ENCODE measurements at regions not wholly inside any gene's neighbourhood (a gene's known extent, or its start where the extent isn't known, plus 50 kb on each side); places are given as distances from the start of the nearest gene placed in this dataset.
A peak's percentile ranks its signal among the peaks of the same experiment; 100 is the strongest.

- ChIA-PET POLR2A (interaction anchor here (0.6 kb wide), 1 partner anchor 197 kb away, joined by 5 read pairs; no protein-coding TSS in a partner anchor), RAD21 (ENCODE audit: low non-redundant PET in 1 of 2, low total read pairs in 2 of 2, uncharacterized antibody in 2 of 2, unreplicated experiment in 2 of 2) (no interaction called here), CTCF (interaction anchor here (1.5 to 1.9 kb wide), 2 partner anchors 223 to 288 kb away, joined by 4 to 5 read pairs; no protein-coding TSS in a partner anchor)
- H3K4me1 ChIP-seq (ENCODE audit: control insufficient read depth in 1 of 2, insufficient read depth in 2 of 2, low read length in 2 of 2), result peaks cover 3 to 37% of the 10 kb centered on the region in 2 experiments; a peak in 3 of 4 replicates
- no peaks in the 10 kb centered on the region for H3K9me2 ChIP-seq (ENCODE audit: insufficient read depth)
- no peak overlapping the region for H2AFZ ChIP-seq (ENCODE audit: low read depth, low read length, poor library complexity, severe bottlenecking)
- no peak overlapping the region for H3K27ac ChIP-seq (ENCODE audit: low read depth, low read length)
- H3K27me3 ChIP-seq (ENCODE audit: insufficient read depth, low read length), result no peaks in the 10 kb centered on the region
- no peak overlapping the region for H3K4me2 ChIP-seq (ENCODE audit: low read length)
- no peak overlapping the region for H3K4me3 ChIP-seq (replicated peaks in 1 of 2; ENCODE audit: low read depth in 1 of 2, low read length in 2 of 2)
- H3K9ac ChIP-seq (ENCODE audit: low read length), result no peak overlapping the region
- intact Hi-C loops (cut with micrococcal nuclease), result no loop called here
- BruUV-seq (replicated peaks), result no TSS peak
- DNase-seq (ENCODE audit: low read depth, low spot score) (no peak), ATAC-seq (no peak)
- H4K20me1 ChIP-seq (ENCODE audit: insufficient read depth), result no peaks in the 10 kb centered on the region
- TF ChIP-seq JUND (IDR thresholded peaks at IDR 0.05) (no peak), CEBPB (IDR thresholded peaks at IDR 0.05; ENCODE audit: low read depth) (no peak), SRF (IDR thresholded peaks at IDR 0.05; ENCODE audit: low read depth) (no peak)
- no peaks in the 10 kb centered on the region for H3K79me2 ChIP-seq (ENCODE audit: insufficient read depth, low read length)
- H3K9me3 ChIP-seq (ENCODE audit: control insufficient read depth in 1 of 2, insufficient read depth in 1 of 2, low read depth in 1 of 2, low read length in 2 of 2), result no peaks in the 10 kb centered on the region
- H3K36me3 ChIP-seq (ENCODE audit: control insufficient read depth in 1 of 2, insufficient read depth in 2 of 2, low read length in 2 of 2), result no peaks in the 10 kb centered on the region
Observed at GRCh38 chr11:69907611-69908010, 88.4 kb upstream of the FGF3 start.

GRCh38 chr11:69908511-69909220 is 89.5 kb upstream of the FGF3 start:
- H3K36me3 ChIP-seq (ENCODE audit: control insufficient read depth in 1 of 2, insufficient read depth in 2 of 2, low read length in 2 of 2), result no peaks in the 10 kb centered on the region
- H3K4me2 ChIP-seq (ENCODE audit: low read length), result peak overlapping the region; percentile 27
- no peak for TF ChIP-seq REST (IDR thresholded peaks at IDR 0.05; ENCODE audit: low read depth)
- no peak for TF ChIP-seq TCF7L2 (IDR thresholded peaks at IDR 0.05; ENCODE audit: borderline replicate concordance, extremely low read depth, insufficient read depth, insufficient read length)
- no peak for TF ChIP-seq CTCF (IDR thresholded peaks at IDR 0.05 in 2 of 3, conservative IDR thresholded peaks at IDR 0.05 in 1 of 3; ENCODE audit: borderline replicate concordance in 1 of 3, insufficient read depth in 1 of 3, low read depth in 2 of 3, low read length in 2 of 3)
- H3K4me1 ChIP-seq (ENCODE audit: control insufficient read depth in 1 of 2, insufficient read depth in 2 of 2, low read length in 2 of 2), result peaks cover 8 to 46% of the 10 kb centered on the region in 2 experiments; a peak in 3 of 4 replicates
- DNase-seq (ENCODE audit: low read depth, low spot score) (no peak), ATAC-seq (no peak)
- ChIA-PET POLR2A (interaction anchor here (0.7 to 1.3 kb wide), 2 partner anchors 8 to 197 kb away, joined by 3 read pairs; no protein-coding TSS in a partner anchor), RAD21 (ENCODE audit: low non-redundant PET in 1 of 2, low total read pairs in 2 of 2, uncharacterized antibody in 2 of 2, unreplicated experiment in 2 of 2) (no interaction called here), CTCF (interaction anchor here (1.2 to 1.9 kb wide), 6 partner anchors 8 to 287 kb away, joined by 4 to 6 read pairs (median 4); no protein-coding TSS in a partner anchor)
- H3K4me3 ChIP-seq (replicated peaks in 1 of 2; ENCODE audit: low read depth in 1 of 2, low read length in 2 of 2), result no peak overlapping the region
- H3K9me2 ChIP-seq (ENCODE audit: insufficient read depth), result no peaks in the 10 kb centered on the region
- no peak overlapping the region for H2AFZ ChIP-seq (ENCODE audit: low read depth, low read length, poor library complexity, severe bottlenecking)
- H3K9ac ChIP-seq (ENCODE audit: low read length), result no peak overlapping the region
- H3K9me3 ChIP-seq (ENCODE audit: control insufficient read depth in 1 of 2, insufficient read depth in 1 of 2, low read depth in 1 of 2, low read length in 2 of 2), result no peaks in the 10 kb centered on the region
- no peak overlapping the region for H3K27ac ChIP-seq (ENCODE audit: low read depth, low read length)
- no peaks in the 10 kb centered on the region for H3K79me2 ChIP-seq (ENCODE audit: insufficient read depth, low read length)
- intact Hi-C loops (cut with micrococcal nuclease), result no loop called here
- no peaks in the 10 kb centered on the region for H3K27me3 ChIP-seq (ENCODE audit: insufficient read depth, low read length)
- BruUV-seq (replicated peaks), result no TSS peak
- H4K20me1 ChIP-seq (ENCODE audit: insufficient read depth), result no peaks in the 10 kb centered on the region

Measured in HCT116 (cell line).